ENCODE measurements at regions not wholly inside any gene's neighbourhood (a gene's known extent, or its start where the extent isn't known, plus 50 kb on each side); places are given as distances from the start of the nearest gene placed in this dataset.

DNA sequence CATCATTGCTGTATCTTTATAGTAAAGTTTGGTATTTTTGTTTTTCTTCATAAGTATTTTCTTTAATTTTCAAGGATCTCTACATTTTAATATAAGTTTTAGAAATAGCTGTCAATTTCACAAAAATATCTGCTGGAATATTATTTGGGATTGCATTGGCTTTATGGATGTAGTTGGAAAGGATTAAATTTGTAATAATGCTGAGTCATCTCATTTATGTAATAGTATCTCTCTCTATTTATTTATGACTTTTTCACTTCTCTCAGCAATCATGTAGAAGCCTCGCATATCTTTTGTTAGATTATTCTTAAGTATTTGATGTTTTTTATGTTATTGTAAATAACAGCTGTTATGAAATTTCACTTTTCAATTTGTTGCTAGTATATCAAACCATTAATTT lies 223.1 kb upstream of the POGK start:
- TF ChIP-seq, protein P1, sequence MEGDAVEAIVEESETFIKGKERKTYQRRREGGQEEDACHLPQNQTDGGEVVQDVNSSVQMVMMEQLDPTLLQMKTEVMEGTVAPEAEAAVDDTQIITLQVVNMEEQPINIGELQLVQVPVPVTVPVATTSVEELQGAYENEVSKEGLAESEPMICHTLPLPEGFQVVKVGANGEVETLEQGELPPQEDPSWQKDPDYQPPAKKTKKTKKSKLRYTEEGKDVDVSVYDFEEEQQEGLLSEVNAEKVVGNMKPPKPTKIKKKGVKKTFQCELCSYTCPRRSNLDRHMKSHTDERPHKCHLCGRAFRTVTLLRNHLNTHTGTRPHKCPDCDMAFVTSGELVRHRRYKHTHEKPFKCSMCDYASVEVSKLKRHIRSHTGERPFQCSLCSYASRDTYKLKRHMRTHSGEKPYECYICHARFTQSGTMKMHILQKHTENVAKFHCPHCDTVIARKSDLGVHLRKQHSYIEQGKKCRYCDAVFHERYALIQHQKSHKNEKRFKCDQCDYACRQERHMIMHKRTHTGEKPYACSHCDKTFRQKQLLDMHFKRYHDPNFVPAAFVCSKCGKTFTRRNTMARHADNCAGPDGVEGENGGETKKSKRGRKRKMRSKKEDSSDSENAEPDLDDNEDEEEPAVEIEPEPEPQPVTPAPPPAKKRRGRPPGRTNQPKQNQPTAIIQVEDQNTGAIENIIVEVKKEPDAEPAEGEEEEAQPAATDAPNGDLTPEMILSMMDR (IDR thresholded peaks at IDR 0.05; ENCODE audit: low read depth, low read length, poor library complexity, severe bottlenecking): no peak
- TF ChIP-seq EZH2phosphoT487 (IDR thresholded peaks at IDR 0.05; ENCODE audit: borderline replicate concordance, low read length): no peak
